SHP77 treated with DMSO at 0.1 percent for 48 hours (cell line): ENCODE measurements at regions not wholly inside any gene's neighbourhood (a gene's known extent, or its start where the extent isn't known, plus 50 kb on each side); places are given as distances from the start of the nearest gene placed in this dataset.

Experiments used
- DNase-seq: peaks from one replicate; lab custom pipeline; 2025; lab: John Stamatoyannopoulos, UW

DNA sequence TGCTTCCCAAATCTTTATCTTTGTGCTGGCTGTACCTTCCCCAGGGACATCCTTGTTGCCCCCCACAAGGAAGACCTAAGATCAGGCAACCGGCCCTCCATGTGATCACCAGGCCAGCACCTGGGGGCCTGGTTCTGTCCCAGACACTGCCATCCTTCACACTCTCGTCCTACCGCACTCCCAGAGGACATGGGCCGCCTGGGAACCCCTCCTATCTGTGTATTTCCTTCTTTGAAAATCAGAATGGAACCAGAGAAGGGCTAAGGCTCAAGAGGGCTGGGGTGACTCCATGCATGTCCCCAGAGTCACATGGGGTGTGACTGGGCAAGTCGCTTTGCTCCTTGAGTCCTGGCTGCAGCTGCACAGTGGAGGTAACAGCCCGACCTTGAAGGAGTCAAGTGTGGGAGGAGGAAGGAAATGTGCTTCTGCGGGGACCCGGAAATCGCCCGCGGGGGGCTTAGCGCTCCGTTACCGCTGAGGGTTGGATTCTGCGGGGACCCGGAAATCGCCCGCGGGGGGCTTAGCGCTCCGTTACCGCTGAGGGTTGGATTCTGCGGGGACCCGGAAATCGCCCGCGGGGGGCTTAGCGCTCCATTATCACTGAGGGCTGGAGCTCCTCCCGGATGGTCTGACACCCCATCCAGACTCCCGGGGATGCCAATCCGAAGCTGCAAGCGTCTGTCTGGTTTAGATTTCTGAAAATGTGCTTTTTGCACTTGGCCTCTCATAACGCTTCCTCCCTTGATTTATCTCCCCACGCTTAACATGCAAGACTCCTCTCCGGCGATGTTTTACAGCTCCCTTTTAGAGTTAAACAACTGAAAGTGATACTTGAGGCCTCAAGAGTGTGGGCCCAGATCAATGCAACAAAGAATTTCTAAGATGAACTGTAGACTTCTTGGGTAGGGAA, 278.9 kb downstream of the NPHP4 start:
- no peak for DNase-seq

DNA sequence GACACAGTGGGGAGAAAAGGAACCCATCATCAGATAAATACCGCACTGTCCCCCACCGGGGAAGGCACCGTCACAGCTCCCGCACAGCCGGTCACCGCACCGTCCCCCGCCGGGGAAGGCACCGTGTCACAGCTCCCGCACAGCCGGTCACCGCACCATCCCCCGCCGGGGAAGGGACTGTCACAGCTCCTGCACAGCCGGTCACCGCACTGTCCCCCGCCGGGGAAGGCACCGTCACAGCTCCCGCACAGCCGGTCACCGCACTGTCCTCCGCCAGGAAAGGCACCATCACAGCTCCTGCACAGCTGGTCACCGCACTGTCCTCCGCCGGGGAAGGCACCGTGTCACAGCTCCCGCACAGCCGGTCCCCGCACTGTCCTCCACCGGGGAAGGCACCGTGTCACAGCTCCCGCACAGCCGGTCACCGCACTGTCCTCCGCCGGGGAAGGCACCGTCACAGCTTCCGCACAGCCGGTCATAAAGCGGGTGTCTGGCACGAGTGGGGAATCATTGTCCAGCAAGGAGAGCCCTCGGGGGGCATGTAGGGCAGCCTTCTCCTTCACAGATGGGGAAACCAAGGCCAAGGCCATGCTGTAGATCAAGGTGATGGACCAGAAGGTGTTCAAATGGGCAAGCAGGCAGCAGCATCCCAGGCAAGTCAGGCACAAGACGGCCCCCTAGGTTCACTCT, 280.1 kb downstream of the NPHP4 start:
- no peak for DNase-seq

DNA sequence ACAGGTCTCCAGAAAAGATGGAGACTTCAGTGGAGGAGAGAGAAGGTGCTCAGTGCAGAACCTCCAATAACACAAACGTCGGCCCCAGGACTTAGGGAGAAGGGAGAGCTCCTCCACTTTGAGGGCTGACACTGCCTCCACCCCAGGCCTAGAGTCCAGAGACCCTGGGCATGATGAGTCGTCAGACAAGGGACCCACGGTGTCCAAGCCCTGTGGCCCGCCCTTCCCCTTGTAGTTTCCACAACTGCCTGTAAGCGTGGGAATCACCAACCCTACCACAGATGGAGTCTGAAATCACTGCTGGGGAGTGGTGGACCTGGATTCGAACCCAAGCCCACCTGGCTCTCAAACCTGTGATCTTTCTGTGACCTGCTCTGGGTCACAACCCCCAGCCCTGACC, 281.1 kb downstream of the NPHP4 start:
- DNase-seq: no peak

DNA sequence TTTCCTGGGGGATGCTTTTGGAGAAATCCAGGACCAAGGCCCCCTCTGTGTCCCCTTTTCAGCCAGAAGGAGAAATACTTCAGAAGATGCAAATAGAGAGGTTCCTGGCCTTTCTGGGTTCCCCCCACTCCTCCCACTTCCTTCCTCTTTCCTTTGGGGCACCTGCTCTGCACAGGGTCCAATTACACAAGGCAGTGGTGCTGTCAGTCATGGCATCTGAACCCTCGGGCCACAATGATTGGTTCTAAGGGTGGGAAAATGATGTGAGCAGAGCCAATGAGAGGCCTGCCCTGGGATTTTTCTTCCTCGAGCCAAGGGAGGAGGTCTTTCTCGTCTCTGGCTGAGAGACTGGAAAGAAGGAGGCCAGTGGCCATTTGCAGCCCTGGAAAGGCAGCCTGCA, 282.2 kb downstream of the NPHP4 start:
- DNase-seq: no peak

DNA sequence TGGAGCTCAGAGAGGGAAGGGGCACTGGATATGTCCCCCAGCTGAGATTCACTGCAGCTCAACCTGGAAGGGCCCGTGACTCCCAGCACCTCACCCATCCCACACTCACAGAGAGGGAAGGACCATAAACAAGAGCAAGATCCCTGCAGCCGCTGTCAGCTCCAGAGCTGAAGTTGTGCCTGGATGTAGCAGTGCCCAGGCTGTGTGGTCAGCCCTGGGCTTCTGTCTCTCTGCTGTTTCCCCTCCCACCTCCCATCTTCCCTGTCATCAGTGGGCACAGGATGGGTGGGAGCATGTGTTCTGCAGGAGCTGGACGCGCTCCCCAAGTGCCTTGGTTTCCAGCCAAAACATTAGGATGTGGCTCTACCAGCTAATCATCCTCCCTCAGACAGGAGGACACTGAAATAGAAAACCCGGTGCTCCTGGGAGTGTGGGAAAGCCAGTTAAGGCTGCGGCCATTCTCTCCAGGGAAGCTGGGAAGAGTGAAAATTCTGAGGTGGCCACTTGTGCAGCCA, 282.7 kb downstream of the NPHP4 start:
- DNase-seq: no peak

DNA sequence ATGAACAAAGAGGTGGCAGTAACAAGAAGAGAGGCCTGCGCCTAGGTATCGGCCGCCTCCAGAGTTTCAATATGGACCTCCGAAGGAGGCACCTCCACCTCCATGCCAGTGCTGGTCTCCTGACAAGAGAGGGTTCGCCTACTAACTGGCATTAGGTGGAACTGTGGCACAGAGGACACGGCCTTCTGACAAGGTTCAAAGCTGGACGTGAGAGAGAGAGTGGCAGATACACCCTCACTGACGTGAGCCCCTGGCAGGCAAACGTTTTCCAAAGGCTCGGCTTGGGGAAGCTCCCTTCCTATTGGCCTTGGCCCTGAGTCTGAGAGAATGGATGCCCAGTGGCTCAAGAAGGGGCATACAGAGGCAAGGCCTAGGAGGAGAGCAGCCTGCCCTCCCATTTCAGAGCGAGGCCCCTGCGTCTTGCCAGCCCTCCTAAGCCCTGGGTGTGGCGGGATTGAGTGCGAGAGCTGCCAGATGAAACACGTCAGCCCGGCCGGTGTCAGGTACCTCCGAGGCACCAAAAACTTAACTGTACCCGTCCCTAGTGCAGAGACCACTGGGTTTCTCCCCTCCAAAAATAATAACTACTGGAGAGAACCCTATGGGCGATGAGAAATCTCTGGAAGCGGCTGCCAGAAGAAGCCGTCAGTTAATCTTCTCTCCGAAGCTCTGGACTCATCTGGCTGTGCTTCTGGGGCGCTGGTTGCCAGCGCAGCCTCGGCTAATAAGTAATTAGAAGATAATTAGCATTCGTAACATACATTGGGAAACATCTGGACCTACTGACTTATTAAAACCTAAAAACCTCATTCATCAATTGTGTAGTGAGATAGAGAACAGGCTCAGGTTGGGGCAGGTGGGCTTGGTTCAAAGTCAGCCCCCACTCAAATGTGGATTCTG, 283.6 kb downstream of the NPHP4 start:
- DNase-seq: no peak

DNA sequence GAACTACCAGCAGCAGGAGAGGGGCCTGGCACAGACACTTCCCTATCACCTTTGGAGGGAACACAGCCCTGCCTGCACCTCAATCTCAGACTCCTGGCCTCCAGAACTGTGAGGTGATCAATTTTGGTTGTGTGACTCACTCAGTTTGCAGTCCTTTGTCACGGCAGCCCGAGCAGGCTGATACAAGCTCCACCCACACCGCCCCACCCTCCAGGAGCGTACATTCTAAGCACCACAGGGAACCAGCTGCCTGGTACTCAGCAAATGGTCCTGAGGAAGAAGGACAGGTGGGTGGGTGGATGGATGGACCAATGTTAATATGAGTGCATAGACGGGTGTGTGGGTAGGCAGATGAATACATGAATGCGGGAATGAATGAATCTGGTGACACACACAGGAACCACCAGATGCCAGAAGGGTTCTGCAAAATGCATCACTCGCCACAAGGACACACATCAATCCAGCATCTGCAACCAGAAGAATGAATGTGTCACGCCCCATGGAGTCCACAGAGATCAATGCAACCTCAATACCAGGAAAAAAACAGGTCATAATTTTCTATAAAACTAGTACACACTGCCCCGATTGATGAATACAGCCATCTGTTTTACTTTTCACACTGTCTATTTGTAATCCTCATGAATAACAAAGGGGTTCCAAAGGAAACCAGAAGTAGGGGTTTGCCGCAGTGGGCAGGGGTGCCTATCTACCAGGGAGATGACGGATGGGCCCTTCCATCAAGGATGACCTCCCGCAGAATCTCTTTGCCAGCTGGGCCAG, 284.5 kb downstream of the NPHP4 start:
- DNase-seq: no peak

DNA sequence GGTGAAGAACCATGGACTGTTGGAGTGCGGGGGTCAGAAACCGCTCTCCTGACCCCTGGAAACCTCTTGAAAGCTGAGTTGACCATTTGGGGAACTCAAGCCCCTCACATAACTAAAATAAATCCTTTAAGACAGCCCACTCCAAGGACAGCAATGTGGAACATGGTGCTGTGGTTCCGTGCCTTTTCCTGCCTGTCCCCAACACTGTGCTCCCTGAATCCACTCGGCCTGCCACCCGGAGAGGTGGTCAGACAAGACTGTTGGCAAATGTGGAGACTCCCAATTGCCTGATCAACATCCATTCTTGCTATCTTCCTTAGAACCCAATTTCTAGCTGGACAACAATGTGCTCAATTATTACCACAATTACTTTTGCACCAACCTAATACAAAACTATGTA, 286.0 kb downstream of the NPHP4 start:
- no peak for DNase-seq

DNA sequence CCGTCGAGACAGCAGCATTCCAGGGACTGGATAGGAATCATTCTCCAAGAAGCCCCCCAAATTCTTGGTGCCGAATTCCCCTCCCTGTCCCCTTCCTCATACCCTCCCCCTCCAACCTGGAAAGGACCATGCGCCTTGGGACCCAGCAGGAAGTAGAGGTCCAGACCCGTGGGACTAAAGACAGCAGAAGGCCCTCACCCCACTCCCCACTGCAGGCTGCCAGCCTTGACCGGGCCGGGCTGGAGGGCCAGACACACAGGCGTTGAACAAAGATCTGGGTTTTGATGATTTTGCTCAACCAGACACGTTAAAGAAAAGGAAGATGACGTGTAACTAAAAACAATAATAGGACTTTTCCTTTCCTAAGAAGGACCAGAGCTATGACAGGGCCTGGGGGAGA, 286.5 kb downstream of the NPHP4 start:
- DNase-seq: no peak

DNA sequence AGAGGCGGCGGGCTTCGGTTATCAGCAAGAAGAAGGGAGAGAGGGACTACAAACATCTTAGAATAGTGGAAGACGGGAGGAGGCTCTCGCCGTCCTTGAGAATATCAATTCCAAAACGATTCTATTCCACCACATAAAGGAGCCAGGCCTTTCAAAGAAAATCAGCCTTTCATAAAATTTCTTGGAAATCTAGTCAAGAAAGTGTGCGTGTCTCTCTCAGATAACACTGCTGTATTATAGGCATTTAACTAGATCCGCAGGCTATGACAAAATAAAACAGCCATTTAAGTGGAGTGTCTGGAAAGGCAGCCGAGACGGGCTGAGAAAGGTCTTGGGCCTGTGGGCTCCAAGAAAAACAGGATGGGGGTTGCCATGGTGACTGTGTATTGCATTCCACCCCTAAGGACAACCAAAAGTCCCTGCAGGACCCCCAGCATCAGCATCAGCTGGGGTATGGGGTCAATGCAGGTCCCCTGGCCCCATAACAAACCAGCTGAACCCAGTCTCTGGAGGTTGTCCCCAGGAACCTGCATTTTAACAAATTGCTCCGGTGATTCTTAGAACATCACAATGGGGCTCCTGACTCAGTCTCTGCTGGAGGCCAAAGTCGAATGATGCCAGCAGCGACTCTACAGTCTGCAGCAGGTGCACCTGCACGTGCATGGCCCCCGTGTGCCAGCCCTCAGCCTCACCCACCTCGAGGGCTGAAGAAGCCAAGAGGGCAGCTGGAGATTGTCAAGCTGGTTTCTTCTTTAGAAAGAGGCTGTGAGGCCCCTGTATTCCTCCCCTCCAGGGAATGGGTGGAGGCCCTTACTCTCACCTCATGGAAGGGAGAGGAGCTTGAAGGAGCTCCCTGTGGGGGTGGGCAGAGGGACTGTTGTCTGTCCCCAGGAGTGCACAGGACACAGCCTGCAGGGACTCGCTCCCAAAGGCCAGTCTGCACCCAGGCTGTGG, 287.4 kb downstream of the NPHP4 start:
- no peak for DNase-seq

DNA sequence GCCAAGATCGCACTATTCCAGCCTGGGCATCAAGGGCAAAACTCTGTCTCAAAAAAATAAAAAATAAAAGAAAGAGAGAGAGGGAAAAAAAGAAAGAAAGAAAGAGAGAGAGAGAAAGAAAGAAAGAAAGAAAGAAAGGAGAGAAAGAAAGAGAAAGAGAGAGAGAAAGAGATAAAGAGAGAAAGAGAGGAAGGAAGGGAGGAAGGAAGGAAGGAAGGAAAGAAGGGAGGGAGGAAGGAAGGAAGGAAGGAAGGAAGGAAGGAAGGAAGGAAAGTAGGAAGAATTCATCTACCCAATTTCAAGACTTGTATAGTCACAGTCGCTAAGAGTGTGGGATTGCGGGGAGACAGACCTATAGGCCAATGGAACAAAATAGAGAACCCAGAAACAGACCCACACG, 290.6 kb downstream of the NPHP4 start:
- DNase-seq: no peak

DNA sequence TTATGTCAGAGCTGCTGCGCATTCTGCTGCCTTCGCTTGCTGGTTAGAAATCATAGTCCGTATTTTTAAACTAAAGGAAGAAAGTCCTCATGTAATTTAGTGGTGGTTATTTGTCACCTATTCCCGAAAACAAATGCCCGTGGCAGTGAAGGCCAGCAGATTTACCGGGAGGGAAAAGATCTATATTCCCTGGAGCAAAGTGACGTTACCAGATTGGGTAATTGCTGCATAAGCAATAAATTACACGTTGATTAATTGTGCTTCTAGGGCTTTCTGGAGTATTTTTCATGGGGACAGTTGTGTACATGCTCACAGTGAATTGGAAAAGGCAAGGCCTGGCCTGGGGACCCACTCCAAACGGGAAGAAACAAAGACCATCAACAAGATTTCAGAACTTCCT, 298.7 kb downstream of the NPHP4 start:
- DNase-seq: no peak

DNA sequence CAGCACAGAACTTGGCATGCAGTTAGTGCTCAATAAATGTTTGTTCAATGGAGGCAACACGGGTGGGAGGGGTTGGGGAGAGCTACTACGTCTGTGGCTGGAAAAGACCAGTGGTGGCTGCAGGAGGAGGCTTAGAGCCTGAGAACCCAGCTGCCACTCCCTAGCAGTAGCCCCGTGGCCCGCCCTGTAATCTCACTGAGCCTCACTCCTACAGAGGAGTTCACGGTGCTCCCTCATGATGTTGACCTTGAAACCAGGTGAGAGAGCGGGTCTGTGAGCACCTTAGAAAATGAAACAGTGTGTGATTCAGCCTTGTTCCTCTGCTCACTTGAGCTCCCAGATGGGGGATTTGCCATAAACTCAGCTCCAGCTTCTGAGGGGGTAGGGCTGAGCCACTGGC, 299.6 kb downstream of the NPHP4 start:
- no peak for DNase-seq

DNA sequence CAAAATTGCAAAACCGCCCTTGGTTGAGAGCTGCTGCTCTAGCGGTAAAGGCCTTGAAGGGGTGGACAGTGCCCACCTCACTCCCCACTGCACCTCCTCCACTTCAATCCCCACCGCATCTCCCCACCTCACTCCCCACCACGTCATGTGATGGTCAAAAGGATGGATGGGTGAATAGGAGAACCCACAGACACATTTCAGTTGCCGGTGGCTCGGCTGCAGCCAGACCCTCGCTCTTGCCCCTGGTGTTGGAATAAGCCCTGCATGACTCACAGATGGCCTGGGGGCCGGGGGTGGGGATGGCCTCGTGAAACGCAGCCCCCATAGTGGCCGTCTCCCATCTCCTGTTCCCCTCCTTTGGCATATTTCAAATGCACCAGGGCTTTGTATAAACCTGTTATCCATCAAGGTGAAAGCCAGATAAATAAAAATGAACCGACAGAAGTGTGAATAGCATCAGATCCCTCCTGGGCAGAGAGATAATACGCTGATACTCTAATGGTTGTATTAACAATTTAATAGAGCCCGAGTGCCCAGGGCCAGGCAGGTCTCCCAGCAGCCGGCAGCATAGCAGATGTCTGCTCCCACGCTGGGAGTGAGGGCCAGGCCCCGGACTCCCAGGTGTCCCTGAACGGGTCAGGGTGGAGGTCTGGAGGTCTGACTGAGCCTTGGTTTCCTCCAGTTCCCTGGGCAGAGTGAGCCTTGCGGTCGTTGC, 300.3 kb downstream of the NPHP4 start:
- no peak for DNase-seq

DNA sequence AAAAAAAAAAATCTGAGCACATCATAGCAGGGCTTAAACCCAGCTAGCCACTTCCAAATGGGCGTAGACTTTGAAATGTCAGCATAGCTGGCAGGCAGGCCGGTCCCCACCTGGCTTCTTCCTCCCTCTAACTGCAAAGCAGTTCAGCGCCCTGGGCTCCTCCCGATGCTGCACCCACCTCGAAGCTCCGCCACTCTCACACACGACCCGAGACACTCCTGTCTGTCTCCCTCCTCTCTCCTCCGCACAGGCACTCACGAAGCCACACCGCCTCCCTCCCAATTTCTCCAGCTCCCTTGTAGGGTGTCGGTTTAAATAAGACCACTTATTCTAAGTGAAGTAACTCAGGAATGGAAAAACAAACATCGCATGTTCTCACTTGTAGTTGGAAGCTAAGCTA, 301.3 kb downstream of the NPHP4 start:
- DNase-seq: no peak

DNA sequence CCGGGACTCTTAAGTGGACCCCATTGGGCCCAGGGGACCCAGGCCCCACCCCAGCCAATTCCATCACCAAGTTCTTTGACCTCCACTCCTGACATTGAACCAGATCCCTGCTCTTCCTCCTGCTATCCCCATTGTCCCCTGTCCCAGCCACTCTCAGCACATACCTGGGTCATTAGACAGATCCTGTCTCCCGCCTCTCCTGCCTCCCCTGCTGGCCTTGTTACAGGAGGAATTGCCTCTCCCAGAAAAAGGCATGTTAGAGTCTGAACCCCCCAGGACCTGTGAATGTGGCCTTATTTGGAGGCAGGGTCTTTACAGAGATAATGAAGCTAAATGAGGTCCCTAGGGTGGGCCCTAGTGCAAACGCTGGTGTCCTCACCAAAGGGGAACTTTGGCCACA, 301.9 kb downstream of the NPHP4 start:
- no peak for DNase-seq

DNA sequence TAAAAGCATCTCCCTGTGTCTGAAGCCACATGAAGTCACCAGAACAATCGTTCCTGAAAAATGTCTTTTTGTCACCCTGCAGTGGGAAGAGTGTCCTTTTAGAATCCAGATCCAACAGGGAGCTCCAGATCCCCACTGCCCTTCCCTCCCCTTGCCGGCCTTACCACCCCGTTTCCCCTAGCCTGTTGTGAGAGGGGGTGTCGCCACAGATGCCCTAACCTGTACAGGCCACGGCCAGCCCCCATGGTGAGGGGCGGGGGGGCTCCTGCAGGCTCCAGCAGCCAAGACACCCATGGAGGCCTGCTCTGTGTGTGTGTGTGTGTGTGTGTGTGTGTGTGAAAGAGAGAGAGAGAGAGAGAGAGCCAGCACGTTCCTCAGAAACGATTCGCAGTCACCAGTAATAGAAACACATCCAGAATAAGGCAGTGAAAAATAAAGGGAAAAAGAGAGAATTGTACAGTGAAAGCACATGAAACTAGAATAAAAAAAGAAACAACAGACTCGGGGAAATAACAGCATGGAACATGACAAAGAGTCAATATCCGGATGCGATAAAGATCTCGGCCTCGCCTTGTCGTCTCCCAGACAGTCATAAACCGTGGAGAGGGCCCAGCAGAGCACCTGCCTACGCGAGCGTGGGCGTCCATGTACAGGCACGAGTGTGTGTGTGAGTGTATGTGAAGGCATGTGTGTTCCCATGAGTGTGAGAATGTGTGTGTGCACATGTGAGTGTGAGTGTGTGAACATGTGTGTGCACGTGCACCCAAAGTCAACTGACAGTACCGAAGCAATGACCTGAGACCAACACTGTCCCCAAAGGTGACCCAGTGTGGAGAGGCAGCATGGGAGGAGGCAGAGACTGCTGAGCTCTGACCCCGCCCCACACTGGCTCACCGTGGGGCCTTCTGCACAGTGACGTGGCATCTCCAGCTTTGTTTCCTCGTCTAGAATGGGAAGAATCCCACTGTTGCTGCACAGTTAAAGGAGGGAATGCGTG, 303.8 kb downstream of the NPHP4 start:
- DNase-seq: no peak

DNA sequence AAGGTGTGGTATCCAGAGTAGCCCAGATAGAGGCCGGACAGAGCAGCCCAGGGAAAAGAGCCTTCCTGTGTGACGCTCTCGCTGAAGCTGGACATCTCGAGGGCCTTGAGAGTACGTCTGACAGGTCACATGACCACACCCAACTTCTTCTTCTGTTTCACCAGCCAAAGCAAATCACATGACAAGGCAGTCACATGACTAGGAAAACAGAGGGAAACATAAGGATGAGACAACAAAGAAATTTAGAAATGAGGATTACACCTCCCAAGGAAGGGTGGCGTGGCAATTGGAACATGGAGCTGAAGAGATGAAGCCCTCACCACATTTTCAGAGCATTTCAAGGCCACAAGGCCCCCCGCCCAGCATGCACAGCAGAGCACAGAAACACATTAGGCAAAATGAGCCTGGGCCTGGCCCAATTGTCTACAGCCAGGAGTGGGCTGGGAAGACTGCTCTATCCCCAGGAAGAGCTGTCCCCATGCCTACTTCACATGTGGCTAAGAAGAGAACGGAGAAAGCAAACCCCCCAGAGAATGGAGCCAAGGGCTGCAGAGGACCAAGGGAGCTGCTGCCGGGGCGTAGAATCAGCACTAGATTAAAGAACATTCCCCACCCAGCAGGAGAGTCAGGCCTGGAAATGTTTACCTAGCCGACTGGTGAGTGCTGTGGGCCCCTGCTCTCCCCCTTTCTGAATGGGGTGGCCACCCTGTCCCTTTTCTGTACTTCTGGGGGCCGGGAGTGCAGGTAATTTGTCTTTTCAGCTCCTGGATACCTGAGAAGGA, 305.1 kb downstream of the NPHP4 start:
- DNase-seq: no peak
